HG03571 (cell line): ENCODE measurements at regions not wholly inside any gene's neighbourhood (a gene's known extent, or its start where the extent isn't known, plus 50 kb on each side); places are given as distances from the start of the nearest gene placed in this dataset.

Source experiments
- ATAC-seq: cut with Tn5 transposase; IDR thresholded peaks from one replicate; pipeline ENCODE4 v1.9.1; 2021; ENCODE audit not compliant: unreplicated experiment

- ATAC-seq: no peak
These were observed 854.4 kb downstream of the SQOR start for GRCh38 chr15:46489276-46489675.

GRCh38 chr15:46496491-46497115, 861.8 kb downstream of the SQOR start:
- no peak for ATAC-seq

DNA sequence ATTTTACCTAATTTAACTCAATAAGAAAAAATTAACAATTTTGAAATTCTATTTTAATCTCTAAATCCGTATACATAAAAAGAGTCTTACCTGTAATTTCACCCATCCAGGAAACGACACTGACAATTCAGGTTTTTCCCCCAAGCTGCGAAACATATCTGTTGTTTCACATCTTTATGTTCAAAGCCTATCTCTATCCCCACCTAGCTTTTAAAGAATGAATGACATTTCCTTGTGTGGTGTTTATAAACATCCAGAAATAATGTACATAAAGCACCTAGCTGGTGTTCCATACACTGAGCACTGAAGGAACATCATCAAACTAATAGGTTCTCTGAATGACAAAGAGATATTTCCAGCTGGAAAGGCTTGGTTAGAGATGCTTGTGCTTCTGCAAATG, 867.8 kb downstream of the SQOR start:
- ATAC-seq: no peak

- no peak for ATAC-seq
These were observed 883.6 kb downstream of the SQOR start for GRCh38 chr15:46518381-46518780.

DNA sequence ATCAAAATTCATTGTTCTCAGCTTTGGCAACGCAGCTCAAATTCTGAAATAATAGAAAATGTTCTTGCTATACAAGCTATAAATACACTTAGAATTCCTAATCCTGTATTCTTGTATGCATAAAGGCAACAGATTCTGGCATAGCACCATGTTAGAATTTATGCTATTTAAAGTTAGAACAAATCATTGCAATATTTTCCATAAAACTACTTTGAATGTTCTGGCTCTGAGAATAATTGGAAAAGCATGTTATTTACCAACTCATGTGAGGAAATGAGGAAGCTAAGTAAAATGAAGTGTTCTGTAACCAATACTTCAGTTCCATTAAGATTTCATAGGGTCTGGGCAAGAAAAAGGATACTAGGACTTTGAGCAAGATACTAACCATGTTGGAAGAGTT, 888.9 kb downstream of the SQOR start:
- no peak for ATAC-seq

GRCh38 chr15:46525984-46526725, 891.3 kb downstream of the SQOR start:
- ATAC-seq: no peak

DNA sequence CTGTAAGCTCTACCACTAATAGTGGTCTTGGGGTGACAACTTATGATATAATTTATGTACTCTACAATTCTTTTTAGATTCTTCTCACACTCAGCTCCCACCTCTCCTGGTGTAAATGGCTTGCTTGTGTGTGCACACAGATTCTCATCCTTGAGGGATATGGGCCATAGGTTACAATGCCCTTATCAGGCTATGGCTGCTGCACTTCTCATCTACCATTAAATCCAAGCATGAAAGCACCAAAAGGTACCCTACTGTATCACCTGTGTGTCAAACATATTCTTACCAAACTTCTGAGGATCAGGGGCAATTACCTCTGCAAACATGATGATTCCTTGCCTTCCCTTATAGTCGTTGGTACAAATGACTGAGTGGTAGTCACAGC, 891.9 kb downstream of the SQOR start:
- ATAC-seq: no peak

GRCh38 chr15:46543626-46544025, 908.8 kb downstream of the SQOR start:
- no peak for ATAC-seq

GRCh38 chr15:46548989-46549388, 914.2 kb downstream of the SQOR start:
- ATAC-seq: no peak

GRCh38 chr15:46552316-46552715, 917.5 kb downstream of the SQOR start:
- no peak for ATAC-seq

DNA sequence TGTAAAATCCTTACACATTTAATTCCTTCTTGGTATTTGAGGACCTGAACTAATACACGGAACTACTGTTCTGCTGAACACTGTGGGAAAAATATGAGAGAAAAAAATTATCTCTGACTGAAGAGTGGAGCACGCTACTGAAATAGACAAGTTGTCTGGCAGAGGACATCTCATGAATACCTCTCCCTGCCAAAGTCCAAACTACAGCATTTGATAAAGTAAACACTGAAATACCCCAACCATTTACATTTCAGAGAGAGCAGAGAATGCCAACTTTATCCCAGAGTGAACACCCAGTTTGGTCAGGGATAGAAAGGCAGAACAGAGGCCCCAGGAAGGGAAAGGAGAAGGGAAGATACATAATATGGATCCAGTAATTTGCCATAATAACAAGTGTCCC, 920.7 kb downstream of the SQOR start:
- no peak for ATAC-seq

DNA sequence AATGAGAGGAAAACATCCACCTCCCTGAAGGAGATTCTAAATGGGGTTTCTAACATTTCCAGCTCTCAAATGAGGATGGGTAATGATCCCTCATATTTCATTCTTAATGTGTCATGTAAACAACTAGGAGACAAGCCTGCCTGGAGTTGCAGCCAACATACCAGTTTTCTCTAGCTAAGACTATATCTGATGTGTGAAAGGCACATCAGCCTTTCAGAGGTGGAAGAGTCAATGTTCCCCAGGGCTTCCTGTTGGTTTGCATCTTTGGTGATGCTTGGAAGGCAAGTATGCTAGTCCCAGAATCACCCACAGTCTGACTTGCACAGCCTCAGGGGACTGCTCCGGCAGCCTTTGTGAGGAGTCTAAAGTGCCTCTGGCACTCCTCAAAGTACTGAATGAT, 921.2 kb downstream of the SQOR start:
- ATAC-seq: no peak

GRCh38 chr15:46556559-46557379, 921.9 kb downstream of the SQOR start:
- ATAC-seq: no peak

- no peak for ATAC-seq
These were observed 933.1 kb downstream of the SQOR start for GRCh38 chr15:46567968-46568367.

DNA sequence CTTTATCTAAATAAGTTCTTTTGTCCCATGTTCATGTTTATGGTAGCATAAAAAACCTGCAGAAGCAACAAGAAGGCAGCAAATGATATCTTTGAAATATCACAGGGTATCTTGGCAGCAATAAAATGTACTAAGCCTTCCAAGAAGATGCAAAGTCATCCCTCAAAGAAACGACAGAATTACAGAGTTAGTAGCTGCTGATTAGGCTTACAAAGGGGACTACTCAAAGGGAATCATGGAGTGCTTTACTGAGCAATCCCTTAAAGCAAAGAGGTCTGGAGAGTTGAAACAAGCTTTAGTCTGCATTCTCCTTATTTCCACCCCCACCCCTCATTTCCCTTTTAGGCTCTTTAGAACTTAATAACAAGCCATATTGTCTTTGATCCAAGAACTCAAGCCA, 935.0 kb downstream of the SQOR start:
- ATAC-seq: no peak

DNA sequence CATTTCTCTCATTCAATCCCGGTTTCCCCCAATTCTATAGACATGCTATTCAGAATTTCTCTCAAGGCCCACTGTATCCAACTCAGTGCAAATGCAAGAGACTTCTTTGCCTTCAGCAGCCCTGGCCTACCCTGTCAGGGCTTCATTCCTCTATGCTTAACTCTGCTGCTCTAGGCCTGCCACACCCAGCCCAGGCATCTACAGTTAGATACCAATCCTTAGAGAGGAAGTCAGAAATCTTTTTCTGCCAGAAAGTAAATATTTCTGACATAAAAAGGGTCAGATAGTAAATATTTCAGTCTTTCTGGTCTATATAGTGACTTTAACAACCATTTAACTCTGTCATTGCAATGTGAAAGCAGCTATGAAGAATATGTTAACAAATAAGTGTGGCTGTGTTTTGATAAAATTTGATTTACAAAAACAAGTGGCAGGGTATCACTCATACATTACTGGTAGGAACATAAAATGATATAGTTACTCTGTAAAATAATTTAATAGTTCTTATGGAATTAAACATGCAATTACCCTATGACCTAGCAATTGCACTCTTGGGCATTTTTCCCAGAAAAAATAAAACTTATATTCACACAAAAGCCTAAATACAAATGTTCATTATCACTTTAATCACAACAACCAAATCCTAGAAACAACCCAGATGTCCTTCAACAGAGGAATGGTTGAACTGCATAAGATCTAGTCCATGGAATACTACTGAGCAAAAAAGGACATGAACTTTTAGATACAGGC, 942.0 kb downstream of the SQOR start:
- ATAC-seq: no peak

GRCh38 chr15:46577767-46578166, 942.9 kb downstream of the SQOR start:
- no peak for ATAC-seq

- no peak for ATAC-seq
These were observed 945.7 kb downstream of the SQOR start for GRCh38 chr15:46580487-46580886.

- no peak for ATAC-seq
These were observed 946.1 kb downstream of the SQOR start for GRCh38 chr15:46580924-46581323.

GRCh38 chr15:46589088-46589487, 954.3 kb downstream of the SQOR start:
- no peak for ATAC-seq

GRCh38 chr15:46591462-46591861, 956.6 kb downstream of the SQOR start:
- no peak for ATAC-seq
